Nephron (organoid): ENCODE measurements at regions not wholly inside any gene's neighbourhood (a gene's known extent, or its start where the extent isn't known, plus 50 kb on each side); places are given as distances from the start of the nearest gene placed in this dataset.
"Not testable (repeated sequence)": the region's sequence is repeated elsewhere in the genome, so short reads cannot be mapped to it uniquely, and the experiment has no call there.

Source experiments
- H3K27ac Mint-ChIP-seq, 3 experiments: 2 replicates each; pipeline ENCODE4 v1.8.0; 2020; ENCODE audit warnings: mixed read lengths in 3 of 3, mild to moderate bottlenecking in 2 of 3, moderate library complexity in 1 of 3
- H3K27me3 Mint-ChIP-seq: 2 replicates; pipeline ENCODE4 v1.8.0; 2021; ENCODE audit warnings: low read depth, mild to moderate bottlenecking, moderate library complexity, mixed read lengths
- H3K36me3 Mint-ChIP-seq: 2 replicates; pipeline ENCODE4 v1.8.0; 2020; ENCODE audit warnings: low read depth, mixed read lengths
- H3K4me1 Mint-ChIP-seq: 2 replicates; pipeline ENCODE4 v1.8.0; 2020; ENCODE audit warnings: mixed read lengths
- H3K4me3 Mint-ChIP-seq, 3 experiments: 2 replicates each; pipeline ENCODE4 v1.8.0; 2020; ENCODE audit warnings: mild to moderate bottlenecking in 3 of 3, mixed read lengths in 3 of 3, moderate library complexity in 2 of 3
- H3K9me3 Mint-ChIP-seq: 2 replicates; pipeline ENCODE4 v1.8.0; 2020; ENCODE audit warnings: mixed read lengths
- TF ChIP-seq, protein P1 (sequence below), 3 experiments: fragments of 200-600 bp; sonication (generic); IDR thresholded peaks; one replicate each; pipeline ENCODE4 v1.5.0; 2021; ENCODE audit warnings: antibody characterized with exemption in 3 of 3; ENCODE audit not compliant: unreplicated experiment in 3 of 3

DNA sequence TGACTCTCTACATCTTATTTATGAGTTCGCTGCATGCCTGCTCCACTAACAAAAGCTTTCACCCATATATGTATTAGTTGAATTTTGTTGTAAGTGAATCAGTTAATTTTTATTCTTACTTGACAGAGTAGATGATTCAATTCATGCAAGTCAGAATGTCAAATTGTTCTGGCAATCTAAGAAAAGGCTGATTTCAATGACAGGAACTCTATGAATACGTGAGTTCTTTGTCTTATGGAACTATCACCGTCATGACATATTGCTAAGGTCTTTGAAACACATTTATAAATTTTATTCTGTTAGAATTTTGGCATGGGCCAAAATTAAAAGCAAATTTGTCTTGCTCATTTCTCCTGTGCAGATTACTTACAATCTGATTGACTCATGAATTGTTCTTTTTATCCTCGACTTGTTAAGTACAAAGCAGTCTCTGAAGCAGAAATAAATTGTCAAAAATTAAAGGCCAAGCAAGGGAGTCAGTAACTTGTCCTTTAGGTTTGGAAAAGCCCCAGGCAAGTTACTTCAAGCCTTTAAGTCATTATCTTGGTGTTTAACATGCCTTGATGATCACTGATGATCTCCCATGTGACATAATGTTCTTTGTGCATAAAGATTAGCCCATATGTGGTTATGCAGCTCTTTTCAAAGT is 89.0 kb upstream of the GC start:
- H3K27ac Mint-ChIP-seq = no peak overlapping the region
- no peaks in the 10 kb centered on the region for H3K9me3 Mint-ChIP-seq
- no peak overlapping the region for H3K4me3 Mint-ChIP-seq
- no peaks in the 10 kb centered on the region for H3K36me3 Mint-ChIP-seq
- TF ChIP-seq, protein P1, sequence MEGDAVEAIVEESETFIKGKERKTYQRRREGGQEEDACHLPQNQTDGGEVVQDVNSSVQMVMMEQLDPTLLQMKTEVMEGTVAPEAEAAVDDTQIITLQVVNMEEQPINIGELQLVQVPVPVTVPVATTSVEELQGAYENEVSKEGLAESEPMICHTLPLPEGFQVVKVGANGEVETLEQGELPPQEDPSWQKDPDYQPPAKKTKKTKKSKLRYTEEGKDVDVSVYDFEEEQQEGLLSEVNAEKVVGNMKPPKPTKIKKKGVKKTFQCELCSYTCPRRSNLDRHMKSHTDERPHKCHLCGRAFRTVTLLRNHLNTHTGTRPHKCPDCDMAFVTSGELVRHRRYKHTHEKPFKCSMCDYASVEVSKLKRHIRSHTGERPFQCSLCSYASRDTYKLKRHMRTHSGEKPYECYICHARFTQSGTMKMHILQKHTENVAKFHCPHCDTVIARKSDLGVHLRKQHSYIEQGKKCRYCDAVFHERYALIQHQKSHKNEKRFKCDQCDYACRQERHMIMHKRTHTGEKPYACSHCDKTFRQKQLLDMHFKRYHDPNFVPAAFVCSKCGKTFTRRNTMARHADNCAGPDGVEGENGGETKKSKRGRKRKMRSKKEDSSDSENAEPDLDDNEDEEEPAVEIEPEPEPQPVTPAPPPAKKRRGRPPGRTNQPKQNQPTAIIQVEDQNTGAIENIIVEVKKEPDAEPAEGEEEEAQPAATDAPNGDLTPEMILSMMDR (IDR thresholded peaks at IDR 0.05; ENCODE audit: unreplicated experiment in 3 of 3) = no peak
- H3K4me1 Mint-ChIP-seq = no peaks in the 10 kb centered on the region
- H3K27me3 Mint-ChIP-seq = peaks cover 3% of the 10 kb centered on the region

DNA sequence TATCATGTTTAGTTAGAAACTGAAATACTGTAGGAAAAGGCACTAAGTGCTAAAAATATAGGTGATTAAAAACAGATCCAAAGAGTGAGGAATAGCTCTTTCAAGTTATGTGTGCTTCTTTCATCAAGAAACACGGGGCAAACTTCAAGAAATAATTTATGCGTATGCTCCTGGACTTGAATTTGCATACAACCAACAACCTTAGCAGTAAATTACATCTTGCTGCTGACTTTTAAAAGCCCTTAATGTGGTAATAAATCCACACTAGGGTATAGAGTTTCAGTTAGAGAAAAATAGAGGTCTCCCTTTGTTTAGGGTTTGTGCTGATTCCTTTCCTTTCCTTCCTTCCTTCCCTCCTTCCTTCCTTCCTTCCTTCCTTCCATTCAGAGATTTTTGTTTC is 94.5 kb upstream of the GC start:
- Mint-ChIP-seq H3K4me1 (no peaks in the 10 kb centered on the region), H3K4me3 (no peak overlapping the region), H3K36me3 (no peaks in the 10 kb centered on the region), H3K9me3 (no peaks in the 10 kb centered on the region), H3K27me3 (peaks cover 3% of the 10 kb centered on the region), H3K27ac (no peak overlapping the region)
- TF ChIP-seq, protein P1 (IDR thresholded peaks at IDR 0.05; ENCODE audit: unreplicated experiment in 3 of 3) = no peak

DNA sequence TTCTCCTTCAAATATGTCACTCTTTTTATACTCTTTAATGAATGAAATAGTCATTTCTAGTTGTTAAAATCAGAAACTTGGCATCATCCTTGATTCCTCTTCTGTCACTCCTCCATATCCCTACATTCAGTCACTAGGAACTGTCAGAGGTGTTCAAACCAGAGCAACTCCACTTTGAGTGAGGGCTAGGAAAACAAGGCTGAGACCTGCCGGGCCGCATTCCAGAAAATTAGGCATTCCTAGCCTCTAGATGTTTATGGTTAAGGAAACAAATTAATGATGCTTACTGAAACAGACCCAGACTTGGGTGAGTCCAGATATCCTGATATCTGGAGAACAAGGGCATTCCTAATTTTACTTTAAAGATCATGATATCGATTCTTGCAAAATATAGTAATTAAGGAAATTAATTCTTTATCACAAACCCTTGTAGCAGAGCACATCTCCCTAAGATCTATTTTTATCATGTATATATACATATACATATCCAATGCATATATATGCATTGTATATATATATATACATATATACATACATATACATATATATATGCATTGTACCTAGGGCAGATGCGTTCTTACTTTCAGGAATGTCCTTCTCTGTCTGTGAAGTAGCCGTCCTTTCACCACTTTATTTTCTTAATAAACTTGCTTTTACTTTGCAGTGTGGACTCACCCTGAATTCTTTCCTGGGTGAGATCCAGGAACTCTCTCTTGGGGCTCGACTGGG is 98.4 kb upstream of the GC start:
- Mint-ChIP-seq H3K4me1 (no peaks in the 10 kb centered on the region), H3K27me3 (peaks cover 1% of the 10 kb centered on the region), H3K27ac (no peak overlapping the region), H3K36me3 (no peaks in the 10 kb centered on the region), H3K4me3 (no peak overlapping the region), H3K9me3 (no peaks in the 10 kb centered on the region)
- TF ChIP-seq, protein P1 (IDR thresholded peaks at IDR 0.05; ENCODE audit: unreplicated experiment in 3 of 3) = no peak

DNA sequence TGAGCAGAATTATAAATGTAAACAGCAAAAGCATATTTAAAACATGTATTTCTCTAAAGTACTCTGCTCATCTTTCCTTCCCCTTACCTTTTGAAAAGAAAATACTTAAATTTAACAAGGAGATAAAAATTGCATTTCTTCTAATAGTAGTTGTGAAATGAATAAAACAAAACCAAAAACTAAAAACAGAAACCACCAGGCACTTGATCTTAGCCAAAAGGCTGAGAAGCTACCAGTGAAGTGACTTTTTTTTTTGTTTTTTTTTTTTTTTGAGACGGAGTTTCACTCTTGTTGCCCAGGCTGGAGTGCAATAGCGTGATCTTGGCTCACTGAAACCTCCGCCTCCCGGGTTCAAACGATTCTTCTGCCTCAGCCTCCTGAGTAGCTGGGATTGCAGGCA is 116.5 kb upstream of the GC start:
- H3K36me3 Mint-ChIP-seq, H3K27me3 Mint-ChIP-seq, H3K4me3 Mint-ChIP-seq, H3K4me1 Mint-ChIP-seq, H3K9me3 Mint-ChIP-seq, H3K27ac Mint-ChIP-seq: not testable (repeated sequence)

DNA sequence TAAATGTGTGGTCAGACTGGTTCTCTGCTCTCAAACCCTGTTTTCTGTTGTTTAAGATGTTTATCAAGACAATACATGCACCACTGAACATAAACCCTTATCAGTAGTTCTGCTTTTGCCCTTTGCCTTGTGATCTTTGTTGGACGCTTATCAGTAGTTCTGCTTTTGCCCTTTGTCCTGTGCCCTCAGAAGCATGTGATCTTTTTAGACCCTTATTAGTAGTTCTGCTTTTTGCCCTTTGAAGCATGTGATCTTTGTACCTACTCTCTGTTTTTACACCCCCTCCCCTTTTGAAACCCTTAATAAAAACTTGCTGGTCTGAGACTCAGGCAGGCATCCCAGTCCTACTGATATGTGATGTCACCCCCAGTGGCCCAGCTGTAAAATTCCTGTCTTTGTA is 121.7 kb upstream of the GC start:
- H3K27me3 Mint-ChIP-seq, H3K36me3 Mint-ChIP-seq, H3K4me3 Mint-ChIP-seq, H3K4me1 Mint-ChIP-seq, H3K27ac Mint-ChIP-seq: not testable (repeated sequence)
- peaks cover 12% of the 10 kb centered on the region for H3K9me3 Mint-ChIP-seq

DNA sequence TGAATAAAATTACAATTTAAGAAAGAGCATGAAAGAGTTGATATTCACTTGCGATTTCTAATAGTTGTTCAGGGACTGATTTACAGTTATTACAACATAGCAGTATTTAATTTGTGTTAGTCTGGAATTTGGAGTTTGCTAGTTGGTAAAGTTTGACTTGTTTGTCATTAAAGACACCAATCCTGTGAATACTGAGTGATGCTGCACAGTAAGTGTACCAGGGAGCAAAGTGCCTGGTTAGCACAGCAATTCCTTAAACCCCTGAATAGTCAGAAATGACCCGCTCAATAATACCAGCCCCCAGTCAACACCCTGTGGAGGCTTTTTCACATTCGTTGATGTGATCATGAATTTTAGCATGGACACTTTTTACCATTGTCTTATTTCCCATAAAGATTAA is 122.2 kb upstream of the GC start:
- Mint-ChIP-seq H3K9me3 (peaks cover 12% of the 10 kb centered on the region), H3K4me1 (no peaks in the 10 kb centered on the region), H3K36me3 (no peaks in the 10 kb centered on the region), H3K27me3 (no peaks in the 10 kb centered on the region), H3K4me3 (no peak overlapping the region), H3K27ac (no peak overlapping the region)
- TF ChIP-seq, protein P1 (IDR thresholded peaks at IDR 0.05; ENCODE audit: unreplicated experiment in 3 of 3) = no peak

DNA sequence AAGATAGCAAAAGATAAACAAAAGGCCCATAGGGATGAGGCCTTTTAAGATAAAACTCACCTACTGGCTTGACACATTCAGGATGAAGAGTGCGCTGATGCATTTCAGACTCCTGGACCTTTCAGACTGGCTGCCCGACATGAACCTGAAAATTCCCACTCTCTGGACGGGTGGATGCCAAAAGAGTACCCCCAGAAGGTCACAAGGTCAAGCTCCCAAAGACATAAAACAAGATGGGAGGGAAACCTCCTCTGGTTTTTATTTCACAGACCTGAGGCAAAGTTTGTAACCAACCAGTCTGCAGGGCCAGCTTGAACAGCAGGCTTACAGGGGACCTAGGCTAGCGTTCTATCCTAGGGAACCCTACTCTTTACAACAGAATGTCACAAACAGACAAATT is 123.2 kb upstream of the GC start:
- TF ChIP-seq, protein P1 (IDR thresholded peaks at IDR 0.05; ENCODE audit: unreplicated experiment in 3 of 3) = no peak
- Mint-ChIP-seq H3K27me3 (no peaks in the 10 kb centered on the region), H3K9me3 (peaks cover 12% of the 10 kb centered on the region), H3K4me3 (no peak overlapping the region), H3K4me1 (no peaks in the 10 kb centered on the region), H3K27ac (no peak overlapping the region), H3K36me3 (no peaks in the 10 kb centered on the region)
